Activated naive CD4-positive, alpha-beta T cell treated with anti-CD3 and anti-CD28 coated beads, Interleukin-2, amount 50 U/mL, for 24 hours (primary cell): ENCODE measurements at regions not wholly inside any gene's neighbourhood (a gene's known extent, or its start where the extent isn't known, plus 50 kb on each side); places are given as distances from the start of the nearest gene placed in this dataset.

Source experiments
- H3K27ac Mint-ChIP-seq: one replicate; pipeline ENCODE4 v1.8.0; 2021; ENCODE audit warnings: mild to moderate bottlenecking, mixed read lengths
- H3K27me3 Mint-ChIP-seq: one replicate; pipeline ENCODE4 v1.8.0; 2021; ENCODE audit warnings: mixed read lengths
- H3K36me3 Mint-ChIP-seq: one replicate; pipeline ENCODE4 v1.8.0; 2021; ENCODE audit warnings: mixed read lengths
- H3K4me1 Mint-ChIP-seq: one replicate; pipeline ENCODE4 v1.8.0; 2021; ENCODE audit warnings: mixed read lengths
- H3K4me3 Mint-ChIP-seq: one replicate; pipeline ENCODE4 v1.8.0; 2021; ENCODE audit warnings: mild to moderate bottlenecking, mixed read lengths
- H3K9me3 Mint-ChIP-seq: one replicate; pipeline ENCODE4 v1.8.0; 2021; ENCODE audit warnings: mixed read lengths

GRCh38 chr2:33893824-33894223 is 294.7 kb upstream of the FAM98A start:
- Mint-ChIP-seq H3K4me1 (no peaks in the 10 kb centered on the region), H3K9me3 (no peaks in the 10 kb centered on the region), H3K27me3 (no peaks in the 10 kb centered on the region), H3K4me3 (no peak overlapping the region), H3K36me3 (no peaks in the 10 kb centered on the region), H3K27ac (no peak overlapping the region)

GRCh38 chr2:33891616-33892015 is 292.5 kb upstream of the FAM98A start:
- Mint-ChIP-seq H3K36me3 (no peaks in the 10 kb centered on the region), H3K4me1 (no peaks in the 10 kb centered on the region), H3K27ac (no peak overlapping the region), H3K9me3 (no peaks in the 10 kb centered on the region), H3K4me3 (no peak overlapping the region), H3K27me3 (peaks cover 3% of the 10 kb centered on the region)

GRCh38 chr2:33890686-33891085 is 291.6 kb upstream of the FAM98A start:
- no peaks in the 10 kb centered on the region for H3K9me3 Mint-ChIP-seq
- H3K4me1 Mint-ChIP-seq = no peaks in the 10 kb centered on the region
- no peak overlapping the region for H3K27ac Mint-ChIP-seq
- peaks cover 3% of the 10 kb centered on the region for H3K27me3 Mint-ChIP-seq
- H3K4me3 Mint-ChIP-seq = no peak overlapping the region
- no peaks in the 10 kb centered on the region for H3K36me3 Mint-ChIP-seq

GRCh38 chr2:33877348-33878016 is 278.4 kb upstream of the FAM98A start:
- peaks cover 7% of the 10 kb centered on the region for H3K9me3 Mint-ChIP-seq
- H3K27ac Mint-ChIP-seq = no peak overlapping the region
- no peak overlapping the region for H3K4me3 Mint-ChIP-seq
- no peaks in the 10 kb centered on the region for H3K4me1 Mint-ChIP-seq
- H3K36me3 Mint-ChIP-seq = no peaks in the 10 kb centered on the region
- H3K27me3 Mint-ChIP-seq = no peaks in the 10 kb centered on the region

- no peaks in the 10 kb centered on the region for H3K4me1 Mint-ChIP-seq
- no peak overlapping the region for H3K27ac Mint-ChIP-seq
- no peaks in the 10 kb centered on the region for H3K36me3 Mint-ChIP-seq
- H3K4me3 Mint-ChIP-seq = no peak overlapping the region
- H3K9me3 Mint-ChIP-seq = peaks cover 21% of the 10 kb centered on the region
- H3K27me3 Mint-ChIP-seq = no peaks in the 10 kb centered on the region
Observed at GRCh38 chr2:33873076-33873605, 274.0 kb upstream of the FAM98A start.

- no peaks in the 10 kb centered on the region for H3K27me3 Mint-ChIP-seq
- H3K9me3 Mint-ChIP-seq = peaks cover 4% of the 10 kb centered on the region
- no peak overlapping the region for H3K4me3 Mint-ChIP-seq
- H3K4me1 Mint-ChIP-seq = peaks cover 4% of the 10 kb centered on the region
- H3K27ac Mint-ChIP-seq = no peak overlapping the region
- no peaks in the 10 kb centered on the region for H3K36me3 Mint-ChIP-seq
Observed at GRCh38 chr2:33859811-33860461, 260.8 kb upstream of the FAM98A start.

GRCh38 chr2:33859176-33859575 is 260.1 kb upstream of the FAM98A start:
- Mint-ChIP-seq H3K27me3 (no peaks in the 10 kb centered on the region), H3K4me3 (no peak overlapping the region), H3K36me3 (no peaks in the 10 kb centered on the region), H3K9me3 (peaks cover 6% of the 10 kb centered on the region), H3K4me1 (peaks cover 4% of the 10 kb centered on the region), H3K27ac (no peak overlapping the region)

GRCh38 chr2:33848486-33848885 is 249.4 kb upstream of the FAM98A start:
- Mint-ChIP-seq H3K4me1 (no peaks in the 10 kb centered on the region), H3K9me3 (peaks cover 15% of the 10 kb centered on the region), H3K4me3 (no peak overlapping the region), H3K27me3 (no peaks in the 10 kb centered on the region), H3K27ac (no peak overlapping the region), H3K36me3 (no peaks in the 10 kb centered on the region)

- no peaks in the 10 kb centered on the region for H3K9me3 Mint-ChIP-seq
- H3K4me1 Mint-ChIP-seq = no peaks in the 10 kb centered on the region
- no peaks in the 10 kb centered on the region for H3K36me3 Mint-ChIP-seq
- H3K27me3 Mint-ChIP-seq = peaks cover 1% of the 10 kb centered on the region
- H3K4me3 Mint-ChIP-seq = no peak overlapping the region
- no peak overlapping the region for H3K27ac Mint-ChIP-seq
Observed at GRCh38 chr2:33839791-33840190, 240.7 kb upstream of the FAM98A start.

- Mint-ChIP-seq H3K27ac (no peak overlapping the region), H3K4me3 (no peak overlapping the region), H3K9me3 (no peaks in the 10 kb centered on the region), H3K4me1 (no peaks in the 10 kb centered on the region), H3K36me3 (no peaks in the 10 kb centered on the region), H3K27me3 (peaks cover 1% of the 10 kb centered on the region)
Observed at GRCh38 chr2:33836628-33837027, 237.5 kb upstream of the FAM98A start.

GRCh38 chr2:33835911-33836310 is 236.8 kb upstream of the FAM98A start:
- H3K4me1 Mint-ChIP-seq = no peaks in the 10 kb centered on the region
- no peak overlapping the region for H3K4me3 Mint-ChIP-seq
- H3K27me3 Mint-ChIP-seq = peaks cover 1% of the 10 kb centered on the region
- no peaks in the 10 kb centered on the region for H3K9me3 Mint-ChIP-seq
- no peaks in the 10 kb centered on the region for H3K36me3 Mint-ChIP-seq
- no peak overlapping the region for H3K27ac Mint-ChIP-seq

- Mint-ChIP-seq H3K27ac (no peak overlapping the region), H3K36me3 (no peaks in the 10 kb centered on the region), H3K9me3 (no peaks in the 10 kb centered on the region), H3K27me3 (no peaks in the 10 kb centered on the region), H3K4me3 (no peak overlapping the region), H3K4me1 (no peaks in the 10 kb centered on the region)
Observed at GRCh38 chr2:33822964-33823363, 223.9 kb upstream of the FAM98A start.

GRCh38 chr2:33812707-33813106 is 213.6 kb upstream of the FAM98A start:
- Mint-ChIP-seq H3K36me3 (no peaks in the 10 kb centered on the region), H3K4me3 (no peak overlapping the region), H3K4me1 (no peaks in the 10 kb centered on the region)

GRCh38 chr2:33810046-33810835 is 211.1 kb upstream of the FAM98A start:
- no peak overlapping the region for H3K27ac Mint-ChIP-seq
- no peaks in the 10 kb centered on the region for H3K27me3 Mint-ChIP-seq
- H3K36me3 Mint-ChIP-seq = no peaks in the 10 kb centered on the region
- no peak overlapping the region for H3K4me3 Mint-ChIP-seq
- no peaks in the 10 kb centered on the region for H3K4me1 Mint-ChIP-seq
- H3K9me3 Mint-ChIP-seq = no peaks in the 10 kb centered on the region

More at GRCh38 chr2:33812707-33813106, 213.6 kb upstream of the FAM98A start:
- H3K9me3 Mint-ChIP-seq = no peaks in the 10 kb centered on the region
- no peaks in the 10 kb centered on the region for H3K27me3 Mint-ChIP-seq
- H3K27ac Mint-ChIP-seq = no peak overlapping the region

GRCh38 chr2:33806041-33806440 is 206.9 kb upstream of the FAM98A start:
- Mint-ChIP-seq H3K9me3 (no peaks in the 10 kb centered on the region), H3K27ac (no peak overlapping the region), H3K4me3 (no peak overlapping the region), H3K27me3 (no peaks in the 10 kb centered on the region), H3K36me3 (no peaks in the 10 kb centered on the region), H3K4me1 (no peaks in the 10 kb centered on the region)

GRCh38 chr2:33804155-33804554 is 205.1 kb upstream of the FAM98A start:
- H3K36me3 Mint-ChIP-seq = no peaks in the 10 kb centered on the region
- no peaks in the 10 kb centered on the region for H3K4me1 Mint-ChIP-seq
- H3K9me3 Mint-ChIP-seq = no peaks in the 10 kb centered on the region
- no peak overlapping the region for H3K4me3 Mint-ChIP-seq
- no peak overlapping the region for H3K27ac Mint-ChIP-seq
- no peaks in the 10 kb centered on the region for H3K27me3 Mint-ChIP-seq
